ENCODE measurements at regions not wholly inside any gene's neighbourhood (a gene's known extent, or its start where the extent isn't known, plus 50 kb on each side); places are given as distances from the start of the nearest gene placed in this dataset.

GRCh38 chr10:62661143-62661542, 143.4 kb upstream of the ADO start:
- intact Hi-C loops (cut with DNase I), result no loop called here
- WGBS, 4 donors, result 79 to 92% (median 83%) methylated on average over 3 of the region's 3 CpGs
- Histone ChIP-seq H3K4me3 (no peak overlapping the region), H3K4me1 (peaks cover 0 to 2% (median 0%) of the 10 kb centered on the region in 12 donors), H3K27ac (no peak overlapping the region), H3K36me3 (no peaks in the 10 kb centered on the region), H3K27me3 (no peaks in the 10 kb centered on the region), H3K9me3 (no peaks in the 10 kb centered on the region)
- no peak for TF ChIP-seq CTCF (IDR thresholded peaks at IDR 0.05)
- no peak for TF ChIP-seq POLR2A (IDR thresholded peaks at IDR 0.05)
- no peak for ATAC-seq
- DNase-seq, result no peak

GRCh38 chr10:62662486-62662885, 142.0 kb upstream of the ADO start:
- WGBS, 4 donors, result 84 to 93% (median 93%) methylated on average over 3 of the region's 3 CpGs
- intact Hi-C loops (cut with DNase I), result no loop called here
- no peak for TF ChIP-seq CTCF (IDR thresholded peaks at IDR 0.05)
- TF ChIP-seq POLR2A (IDR thresholded peaks at IDR 0.05), result no peak
- Histone ChIP-seq H3K27me3 (no peaks in the 10 kb centered on the region), H3K27ac (no peak overlapping the region), H3K9me3 (no peaks in the 10 kb centered on the region), H3K4me1 (peaks cover 0 to 6% (median 0%) of the 10 kb centered on the region in 12 donors), H3K36me3 (no peaks in the 10 kb centered on the region), H3K4me3 (no peak overlapping the region)
- DNase-seq, result no peak
- no peak for ATAC-seq

DNA sequence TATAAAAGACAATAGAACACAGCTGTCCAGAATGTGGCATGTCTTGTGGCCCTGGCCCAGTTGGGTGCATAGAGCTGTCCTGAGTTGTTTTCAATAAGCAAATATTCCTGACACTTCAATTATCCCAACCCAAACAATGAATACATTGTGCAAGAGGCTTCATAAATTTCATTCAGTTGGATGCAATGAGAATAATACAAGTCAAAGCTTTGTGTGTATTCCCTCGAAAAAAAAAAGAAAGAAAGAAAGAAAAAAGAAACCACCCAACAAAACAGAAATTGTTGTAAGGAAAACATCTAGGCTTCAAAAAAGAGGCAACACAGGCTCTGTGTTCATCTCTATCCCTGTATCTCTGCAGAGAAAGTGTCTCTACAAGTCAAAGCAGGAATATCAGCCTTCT, 138.7 kb upstream of the ADO start:
- no peaks in the 10 kb centered on the region for H3K27me3 ChIP-seq
- WGBS, 4 donors, result 61 to 86% (median 74%) methylated on average over 1 of the region's 1 CpG
- no peaks in the 10 kb centered on the region for H3K36me3 ChIP-seq
- intact Hi-C loops (cut with DNase I), result no loop called here
- ATAC-seq, result no peak
- TF ChIP-seq CTCF (IDR thresholded peaks at IDR 0.05) (no peak), POLR2A (IDR thresholded peaks at IDR 0.05) (no peak)
- no peak overlapping the region for H3K27ac ChIP-seq
- DNase-seq, result no peak
- no peak overlapping the region for H3K4me3 ChIP-seq
- no peaks in the 10 kb centered on the region for H3K9me3 ChIP-seq
- H3K4me1 ChIP-seq, result peaks cover 0 to 6% (median 0%) of the 10 kb centered on the region in 12 donors

- peaks cover 0 to 6% (median 0%) of the 10 kb centered on the region in 12 donors for H3K4me1 ChIP-seq
- ATAC-seq (peak in 1 of 4 donors; percentile 41), DNase-seq (no peak)
- H3K27ac ChIP-seq, result no peak overlapping the region
- no peaks in the 10 kb centered on the region for H3K36me3 ChIP-seq
- H3K9me3 ChIP-seq, result no peaks in the 10 kb centered on the region
- no peaks in the 10 kb centered on the region for H3K27me3 ChIP-seq
- intact Hi-C loops (cut with DNase I), result no loop called here
- WGBS, 4 donors, result 62 to 68% (median 67%) methylated on average over 2 of the region's 2 CpGs
- H3K4me3 ChIP-seq, result no peak overlapping the region
- no peak for TF ChIP-seq CTCF (IDR thresholded peaks at IDR 0.05)
- TF ChIP-seq POLR2A (IDR thresholded peaks at IDR 0.05), result no peak
These were observed 138.2 kb upstream of the ADO start for GRCh38 chr10:62666275-62666674.

All from heart left ventricle (tissue), 16 donors.